ENCODE measurements at regions not wholly inside any gene's neighbourhood (a gene's known extent, or its start where the extent isn't known, plus 50 kb on each side); places are given as distances from the start of the nearest gene placed in this dataset.

GRCh38 chr15:54779271-54779670 lies 417.5 kb downstream of the RSL24D1 start:
- TF ChIP-seq POLR2A (IDR thresholded peaks at IDR 0.05; ENCODE audit: extremely low read depth, insufficient read length) = no peak
- TF ChIP-seq, protein P1, sequence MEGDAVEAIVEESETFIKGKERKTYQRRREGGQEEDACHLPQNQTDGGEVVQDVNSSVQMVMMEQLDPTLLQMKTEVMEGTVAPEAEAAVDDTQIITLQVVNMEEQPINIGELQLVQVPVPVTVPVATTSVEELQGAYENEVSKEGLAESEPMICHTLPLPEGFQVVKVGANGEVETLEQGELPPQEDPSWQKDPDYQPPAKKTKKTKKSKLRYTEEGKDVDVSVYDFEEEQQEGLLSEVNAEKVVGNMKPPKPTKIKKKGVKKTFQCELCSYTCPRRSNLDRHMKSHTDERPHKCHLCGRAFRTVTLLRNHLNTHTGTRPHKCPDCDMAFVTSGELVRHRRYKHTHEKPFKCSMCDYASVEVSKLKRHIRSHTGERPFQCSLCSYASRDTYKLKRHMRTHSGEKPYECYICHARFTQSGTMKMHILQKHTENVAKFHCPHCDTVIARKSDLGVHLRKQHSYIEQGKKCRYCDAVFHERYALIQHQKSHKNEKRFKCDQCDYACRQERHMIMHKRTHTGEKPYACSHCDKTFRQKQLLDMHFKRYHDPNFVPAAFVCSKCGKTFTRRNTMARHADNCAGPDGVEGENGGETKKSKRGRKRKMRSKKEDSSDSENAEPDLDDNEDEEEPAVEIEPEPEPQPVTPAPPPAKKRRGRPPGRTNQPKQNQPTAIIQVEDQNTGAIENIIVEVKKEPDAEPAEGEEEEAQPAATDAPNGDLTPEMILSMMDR (IDR thresholded peaks at IDR 0.05; ENCODE audit: low read depth, low read length) = no peak

Measured in NB4 (cell line).